RPMI8226 (cell line): ENCODE measurements at regions not wholly inside any gene's neighbourhood (a gene's known extent, or its start where the extent isn't known, plus 50 kb on each side); places are given as distances from the start of the nearest gene placed in this dataset.

Experiments used
- DNase-seq: peaks from one replicate; pipeline ENCODE4 v3.0.0-alpha.2; 2015

DNA sequence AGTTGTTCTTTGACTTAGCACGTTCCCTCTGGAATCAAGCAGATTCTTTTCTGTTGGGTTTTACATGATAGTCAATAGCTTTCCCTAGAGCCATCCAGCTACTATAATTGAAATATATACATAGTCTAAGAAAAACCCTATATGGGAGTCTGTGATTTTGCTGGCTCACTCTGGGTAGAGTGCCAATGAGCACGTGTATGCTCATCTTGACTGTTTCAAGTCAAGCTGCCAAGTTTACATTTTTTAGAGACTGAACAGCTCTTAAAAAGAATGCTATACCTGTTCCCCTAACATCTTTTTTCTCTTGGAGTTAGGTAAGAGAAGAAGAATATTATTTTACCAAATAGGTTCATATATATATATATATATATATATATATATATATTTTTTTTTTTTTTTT is 182.8 kb upstream of the NRIP1 start:
- no peak for DNase-seq

- DNase-seq = no peak
Observed at GRCh38 chr21:15249285-15249993, 184.6 kb upstream of the NRIP1 start.

GRCh38 chr21:15250384-15250783 is 185.6 kb upstream of the NRIP1 start:
- DNase-seq = no peak

DNA sequence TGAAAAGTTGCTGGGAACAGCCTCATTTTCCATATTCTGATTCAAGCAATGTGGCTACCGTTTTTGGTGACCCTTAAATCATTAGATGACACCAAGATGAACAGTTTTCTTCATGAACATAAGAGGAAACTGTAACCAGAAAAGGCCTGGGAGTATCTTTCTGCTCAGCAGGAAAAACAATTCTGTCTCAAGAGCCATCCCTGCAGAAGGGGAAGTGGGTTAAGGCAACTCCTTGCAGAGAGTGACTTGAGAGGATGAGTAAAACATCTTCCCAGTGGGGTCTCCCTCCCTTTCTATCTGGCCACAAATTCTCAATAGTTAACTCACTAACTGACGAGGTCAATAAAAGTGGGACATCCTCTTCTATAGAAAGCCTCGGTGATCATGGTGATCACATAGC is 187.6 kb upstream of the NRIP1 start:
- DNase-seq = no peak

- no peak for DNase-seq
Observed at GRCh38 chr21:15254111-15254510, 189.3 kb upstream of the NRIP1 start.

DNA sequence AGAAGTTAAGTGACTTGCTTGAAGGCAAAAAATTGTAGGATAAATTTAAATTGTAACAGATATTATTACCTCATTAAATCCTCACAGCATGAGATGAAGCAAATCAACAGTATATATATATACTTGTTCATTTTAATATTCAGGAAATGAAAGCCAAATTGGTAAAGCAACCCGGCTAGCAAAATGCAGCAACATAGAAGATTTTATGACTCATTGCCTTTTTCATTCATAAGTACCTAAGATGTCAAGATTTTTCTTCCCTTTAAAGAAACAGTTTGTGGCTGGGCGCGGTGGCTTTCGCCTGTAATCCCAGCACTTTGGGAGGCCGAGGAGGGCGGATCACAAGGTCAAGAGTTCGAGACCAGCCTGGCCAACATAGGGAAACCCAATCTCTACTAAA is 190.5 kb upstream of the NRIP1 start:
- DNase-seq = no peak

- DNase-seq = no peak
Observed at GRCh38 chr21:15255763-15256162, 191.0 kb upstream of the NRIP1 start.

GRCh38 chr21:15256996-15257395 is 192.2 kb upstream of the NRIP1 start:
- no peak for DNase-seq

DNA sequence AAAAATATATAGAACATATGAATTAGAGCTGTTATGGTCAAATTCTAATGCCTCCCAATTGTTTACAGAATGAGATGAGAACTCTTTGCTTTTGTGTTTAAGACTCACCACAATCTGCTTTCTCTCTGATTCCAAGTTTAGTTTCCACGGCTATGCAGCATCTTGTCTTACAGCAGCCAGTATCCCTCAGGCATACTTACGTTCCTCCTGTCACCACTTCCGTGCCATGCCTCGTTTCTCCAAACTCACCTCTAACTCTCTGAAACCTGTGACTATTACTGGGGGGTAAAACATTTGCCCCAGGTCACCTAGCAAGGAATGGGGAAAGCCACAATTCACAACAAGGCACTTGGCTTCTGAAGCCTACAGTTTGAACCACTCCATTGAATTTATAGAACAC is 192.8 kb upstream of the NRIP1 start:
- no peak for DNase-seq

DNA sequence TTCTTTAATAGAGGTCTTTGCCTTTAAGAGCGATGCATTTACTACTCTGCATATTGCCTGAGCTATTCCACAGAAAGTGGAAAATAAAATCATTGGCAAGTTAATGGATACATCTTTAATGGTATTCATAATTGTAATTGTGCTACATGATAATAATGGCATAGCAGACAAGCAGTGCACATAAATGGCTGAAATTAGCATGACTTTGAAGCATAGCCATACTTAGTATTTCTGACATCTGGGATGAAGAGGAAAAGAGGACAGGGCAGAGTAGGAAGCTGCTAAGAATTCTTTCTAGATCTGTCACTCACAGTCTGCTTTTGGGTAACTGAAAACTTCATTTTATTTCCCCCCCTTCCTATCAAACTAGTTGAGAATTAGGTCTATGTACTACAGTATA is 195.0 kb upstream of the NRIP1 start:
- DNase-seq = no peak

DNA sequence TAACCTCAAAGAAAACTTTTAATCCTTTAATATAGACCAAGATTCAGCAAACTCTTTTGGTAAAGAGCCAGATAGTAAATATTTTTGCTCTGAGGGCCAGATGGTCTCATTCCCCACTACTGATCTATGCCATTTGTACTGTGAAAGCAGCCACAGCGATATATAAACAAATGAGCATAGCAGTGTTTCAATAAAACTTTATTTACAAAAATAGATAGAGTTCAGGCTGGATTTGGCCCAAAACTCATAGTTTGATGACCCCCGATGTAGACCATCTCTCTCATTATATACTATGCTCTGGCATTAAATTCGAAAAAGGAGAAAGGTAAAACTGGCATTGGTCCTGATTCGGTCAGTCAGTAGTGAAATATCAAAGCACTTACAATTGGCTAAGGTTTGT is 195.8 kb upstream of the NRIP1 start:
- DNase-seq = no peak

DNA sequence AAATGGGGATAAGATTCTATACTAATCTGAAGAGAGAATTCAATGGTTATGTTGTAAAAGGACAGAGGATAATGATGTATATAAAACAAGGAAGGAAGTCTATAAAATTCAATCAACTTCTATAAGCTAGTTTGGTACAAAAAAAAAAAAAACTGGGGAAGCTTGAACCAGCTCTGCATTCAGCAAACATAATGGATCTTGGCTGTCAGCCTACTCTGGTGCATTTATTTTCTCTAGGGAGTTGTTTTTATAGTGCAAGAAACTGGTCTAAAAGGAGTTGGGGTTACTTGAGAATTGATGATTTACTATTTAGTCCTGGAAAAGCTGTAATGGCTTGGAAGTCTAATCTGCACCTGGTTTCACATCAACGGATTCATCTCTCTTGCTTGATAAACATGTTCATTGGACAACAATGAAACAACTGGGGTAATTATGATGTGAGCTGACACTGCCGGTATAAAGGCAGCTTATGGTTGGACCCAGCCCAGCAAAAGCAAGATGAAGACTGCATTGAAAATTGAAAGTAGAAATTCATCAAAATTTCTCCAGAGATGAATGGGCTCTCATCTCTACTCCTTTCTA is 199.4 kb upstream of the NRIP1 start:
- DNase-seq = no peak

GRCh38 chr21:15272171-15272570 is 207.4 kb upstream of the NRIP1 start:
- no peak for DNase-seq

DNA sequence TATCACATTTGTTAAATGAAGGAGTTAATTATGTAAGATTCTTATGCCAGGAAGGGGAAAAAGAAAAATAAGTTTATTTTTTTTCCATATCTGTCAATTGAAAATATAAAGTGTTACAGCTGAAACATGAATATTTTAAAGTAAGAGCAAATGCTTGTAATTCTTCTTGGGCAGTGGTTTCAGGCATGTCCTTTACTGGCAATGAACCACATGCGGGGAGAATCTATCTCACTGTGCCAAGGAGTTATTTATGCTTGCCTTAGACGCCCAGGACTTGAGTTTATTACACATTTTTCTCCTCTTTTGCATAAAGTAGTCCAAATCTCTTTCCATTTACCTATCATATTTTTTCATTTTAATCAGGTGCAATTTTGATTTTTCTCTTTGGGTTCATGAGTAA is 207.8 kb upstream of the NRIP1 start:
- no peak for DNase-seq

- DNase-seq = no peak
Observed at GRCh38 chr21:15273244-15273643, 208.4 kb upstream of the NRIP1 start.

- DNase-seq = no peak
Observed at GRCh38 chr21:15274701-15275485, 210.1 kb upstream of the NRIP1 start.

GRCh38 chr21:15275615-15276235 is 210.9 kb upstream of the NRIP1 start:
- no peak for DNase-seq

GRCh38 chr21:15276243-15276642 is 211.4 kb upstream of the NRIP1 start:
- no peak for DNase-seq

DNA sequence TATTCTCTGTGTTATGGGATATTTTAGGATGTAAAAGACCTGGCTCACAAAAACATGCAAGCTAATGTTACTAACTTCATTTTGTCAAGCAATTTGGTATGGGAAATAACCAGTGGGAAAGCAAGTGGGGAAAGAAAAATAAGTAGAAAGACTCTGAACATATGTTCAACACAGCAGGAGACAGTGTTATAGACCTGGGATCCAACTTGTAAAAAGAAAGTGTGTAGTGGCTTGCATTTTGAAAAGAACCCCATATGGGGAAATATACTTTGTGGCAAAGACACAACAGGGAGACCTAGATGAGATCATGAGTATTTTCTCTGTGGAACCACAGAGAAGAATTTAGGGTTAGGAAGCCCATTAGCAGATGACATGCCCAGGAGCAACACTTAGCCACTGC is 212.7 kb upstream of the NRIP1 start:
- DNase-seq = no peak

DNA sequence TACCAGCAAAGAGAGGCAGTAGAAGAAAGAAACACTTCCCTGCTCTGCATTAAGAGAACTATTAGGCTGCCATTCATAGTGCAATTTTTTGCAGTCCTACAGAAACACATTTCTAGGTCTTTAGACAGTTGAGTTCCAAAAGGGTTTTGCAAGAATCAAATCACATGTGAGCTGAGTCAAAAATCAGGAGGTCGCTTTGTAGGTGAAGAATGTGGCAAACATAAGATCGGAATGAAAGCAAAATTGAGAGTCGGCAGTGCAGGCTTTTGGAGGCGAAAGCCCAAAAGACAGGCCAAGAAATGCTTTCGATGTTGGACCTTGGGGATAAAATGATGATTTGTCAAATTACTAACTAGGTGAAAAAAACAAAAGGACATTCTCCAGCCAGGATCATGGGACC is 213.5 kb upstream of the NRIP1 start:
- DNase-seq = no peak

DNA sequence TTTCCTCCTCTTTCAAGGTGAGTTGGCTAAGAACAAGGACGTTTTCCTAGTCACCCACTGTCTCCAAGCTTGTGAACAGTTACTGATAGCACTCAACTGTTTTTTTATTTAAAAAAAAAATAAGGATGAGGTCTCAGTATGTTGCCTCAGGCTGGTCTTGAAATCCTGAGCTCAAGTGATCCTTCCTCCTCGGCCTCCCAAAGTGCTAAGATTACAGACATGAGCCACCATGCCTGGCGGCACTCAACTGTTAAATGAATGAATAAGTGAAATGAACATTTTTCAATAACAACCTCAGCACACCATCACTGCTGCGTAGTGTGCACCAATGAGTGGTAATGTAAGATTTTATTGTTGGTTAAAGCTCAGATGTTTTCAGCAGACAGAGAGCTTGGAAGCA is 214.1 kb upstream of the NRIP1 start:
- DNase-seq = no peak

DNA sequence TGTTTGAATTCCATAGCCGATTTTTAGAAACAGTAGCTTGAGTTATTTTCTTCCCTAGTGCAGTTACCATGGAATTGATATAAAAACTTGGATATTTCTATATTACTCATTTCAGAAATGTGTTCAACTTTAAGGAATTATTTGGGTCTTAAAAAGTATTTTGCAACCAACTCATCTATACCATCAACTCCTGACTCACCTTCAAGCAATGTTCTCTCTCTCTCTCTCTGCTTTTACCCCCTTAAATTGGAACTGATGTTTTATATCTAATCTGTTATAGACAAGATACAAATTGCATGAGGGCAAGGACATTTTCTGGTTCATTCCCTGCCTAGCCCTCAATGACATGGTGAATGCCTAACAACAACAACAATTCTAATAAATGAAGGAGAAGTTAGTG is 214.7 kb upstream of the NRIP1 start:
- no peak for DNase-seq

DNA sequence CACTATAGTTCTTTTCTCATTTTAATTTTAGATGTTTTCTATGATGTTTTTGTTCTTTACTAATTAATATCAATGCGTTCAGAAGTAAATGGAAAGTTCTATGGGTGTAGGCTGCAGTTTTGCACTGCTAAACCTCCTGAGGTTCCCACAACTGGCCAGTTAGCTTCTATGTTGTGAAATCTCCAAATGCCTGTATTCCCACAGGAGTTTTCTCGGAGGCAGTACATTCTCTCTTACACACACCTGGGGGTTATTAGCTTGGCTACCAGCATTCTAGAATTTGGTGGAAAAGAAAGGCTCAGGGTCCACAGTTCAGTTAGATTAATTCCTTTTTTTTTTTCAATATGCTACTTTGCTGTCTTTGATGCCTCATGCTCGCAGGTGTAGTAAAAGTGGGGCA is 216.9 kb upstream of the NRIP1 start:
- no peak for DNase-seq

- DNase-seq = no peak
Observed at GRCh38 chr21:15282665-15283064, 217.9 kb upstream of the NRIP1 start.
